ENCODE measurements at regions not wholly inside any gene's neighbourhood (a gene's known extent, or its start where the extent isn't known, plus 50 kb on each side); places are given as distances from the start of the nearest gene placed in this dataset.
"Not testable (repeated sequence)": the region's sequence is repeated elsewhere in the genome, so short reads cannot be mapped to it uniquely, and the experiment has no call there.

- H3K4me3 ChIP-seq (ENCODE audit: low read length) = no peak overlapping the region
- no peak for DNase-seq (ENCODE audit: low read depth)
- no peak for TF ChIP-seq CTCF (conservative IDR thresholded peaks at IDR 0.05; ENCODE audit: low read length)
Observed at GRCh38 chr5:154653418-154653763, 101.8 kb upstream of the LARP1 start.

DNA sequence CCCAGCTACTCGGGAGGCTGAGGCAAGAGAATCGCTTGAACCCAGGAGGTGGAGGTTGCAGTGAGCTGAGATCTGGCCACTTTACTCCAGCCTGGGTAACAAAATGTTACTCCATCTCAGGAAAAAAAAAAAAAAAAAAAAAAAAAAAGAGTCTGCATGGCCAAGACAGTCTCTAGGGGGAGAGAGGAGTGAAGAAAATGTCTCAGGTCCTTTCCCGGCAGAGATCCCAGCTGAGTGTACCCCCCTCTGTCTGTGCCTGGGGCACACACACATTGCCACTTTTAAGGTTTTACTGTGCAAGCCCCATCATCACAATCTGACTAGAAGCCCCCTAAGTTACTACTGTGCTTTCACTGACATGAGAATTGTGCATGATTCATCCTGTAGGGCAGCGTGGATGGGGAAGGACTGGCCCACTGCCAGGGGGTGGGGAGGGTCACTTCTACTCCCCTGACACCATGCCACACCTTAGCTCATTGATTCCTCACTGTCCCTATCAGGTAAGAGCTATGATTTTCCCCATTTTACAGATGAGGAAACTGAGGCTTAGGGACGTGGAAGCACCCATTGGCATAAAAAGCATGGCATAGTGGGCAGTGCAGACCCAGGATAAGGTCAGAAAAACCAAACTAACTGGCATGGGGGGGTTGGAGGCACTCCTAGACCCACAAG lies 102.3 kb upstream of the LARP1 start:
- H3K4me3 ChIP-seq (ENCODE audit: low read length) = no peak overlapping the region
- DNase-seq (ENCODE audit: low read depth) = peak; percentile 20
- TF ChIP-seq CTCF (conservative IDR thresholded peaks at IDR 0.05; ENCODE audit: low read length) = peak; percentile 18

DNA sequence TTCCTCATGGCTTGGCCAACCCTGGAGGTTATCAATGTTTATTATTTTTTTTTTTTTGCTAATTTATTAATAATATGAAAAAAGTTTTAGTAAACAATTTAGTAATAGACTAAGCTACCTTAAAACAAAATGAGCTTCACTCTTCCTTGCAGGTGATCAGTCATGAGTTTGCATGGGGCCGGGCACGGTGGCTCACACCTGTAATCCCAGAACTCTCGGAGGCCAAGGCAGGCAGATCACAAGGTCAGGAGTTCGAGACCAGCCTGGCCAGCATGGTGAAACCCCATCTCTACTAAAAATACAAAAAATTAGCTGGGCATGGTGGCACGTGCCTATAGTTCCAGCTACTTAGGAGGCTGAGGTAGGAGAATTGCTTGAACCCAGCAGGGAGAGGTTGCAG lies 103.4 kb upstream of the LARP1 start:
- H3K4me3 ChIP-seq (ENCODE audit: low read length); DNase-seq (ENCODE audit: low read depth): not testable (repeated sequence)

DNA sequence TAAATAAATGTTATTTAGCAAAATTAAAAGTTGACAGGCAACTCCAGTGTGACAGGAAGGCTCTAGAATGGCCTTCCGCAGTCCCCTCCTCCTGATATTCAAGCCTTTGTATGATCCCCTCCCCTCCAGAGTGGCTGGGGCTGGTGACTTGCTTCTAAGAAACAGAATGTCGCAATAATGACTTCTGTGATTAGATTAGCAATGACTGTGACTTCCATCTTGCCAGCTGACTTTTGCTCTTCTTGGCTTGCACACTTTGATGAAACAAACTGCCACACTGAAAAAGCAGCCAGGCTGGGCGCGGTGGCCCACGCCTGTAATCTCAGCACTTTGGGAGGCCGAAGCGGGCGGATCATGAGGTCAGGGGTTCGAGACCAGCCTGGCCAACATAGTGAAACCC lies 106.5 kb upstream of the LARP1 start:
- no peak for TF ChIP-seq CTCF (conservative IDR thresholded peaks at IDR 0.05; ENCODE audit: low read length)
- DNase-seq (ENCODE audit: low read depth) = no peak
- no peak overlapping the region for H3K4me3 ChIP-seq (ENCODE audit: low read length)

DNA sequence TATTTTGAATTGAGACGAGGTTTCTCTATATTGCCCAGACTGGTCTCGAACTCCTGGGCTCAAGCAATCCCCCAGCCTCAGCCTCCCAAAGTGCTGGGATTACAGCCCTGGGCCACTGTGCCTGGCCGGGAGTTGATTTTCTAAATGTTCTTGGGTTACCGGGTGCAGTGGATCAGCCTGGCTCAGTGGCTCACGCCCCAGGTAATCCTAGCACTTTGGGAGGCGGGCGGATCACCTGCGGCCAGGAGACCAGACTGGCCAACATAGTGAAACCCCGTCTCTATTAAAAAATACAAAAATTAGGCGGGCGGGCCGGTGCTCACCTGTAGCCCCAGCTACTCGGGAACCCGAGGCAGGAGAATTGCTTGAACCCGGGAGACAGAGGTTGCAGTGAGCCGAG lies 106.9 kb upstream of the LARP1 start:
- H3K4me3 ChIP-seq (ENCODE audit: low read length) = no peak overlapping the region
- TF ChIP-seq CTCF (conservative IDR thresholded peaks at IDR 0.05; ENCODE audit: low read length) = no peak
- no peak for DNase-seq (ENCODE audit: low read depth)

DNA sequence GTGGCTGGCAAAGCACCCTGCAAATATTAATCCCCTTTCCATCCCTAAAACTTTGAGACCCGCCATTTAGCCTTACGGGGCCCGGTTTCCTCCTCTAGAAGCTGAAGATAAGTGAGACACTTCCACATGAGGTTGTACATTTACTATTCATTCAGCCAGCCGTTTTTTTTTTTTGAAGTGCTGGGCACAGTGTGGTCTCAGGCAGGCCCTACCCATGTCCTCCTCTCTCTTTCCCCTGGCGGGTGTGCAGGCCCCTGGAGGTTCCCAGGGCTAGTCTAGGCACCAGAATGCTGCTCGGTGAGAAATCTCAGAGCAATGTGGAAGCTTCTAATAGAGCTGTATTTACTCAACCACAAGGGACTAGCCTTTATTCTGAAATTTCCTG lies 107.4 kb upstream of the LARP1 start:
- no peak for DNase-seq (ENCODE audit: low read depth)
- no peak overlapping the region for H3K4me3 ChIP-seq (ENCODE audit: low read length)
- TF ChIP-seq CTCF (conservative IDR thresholded peaks at IDR 0.05; ENCODE audit: low read length) = no peak

DNA sequence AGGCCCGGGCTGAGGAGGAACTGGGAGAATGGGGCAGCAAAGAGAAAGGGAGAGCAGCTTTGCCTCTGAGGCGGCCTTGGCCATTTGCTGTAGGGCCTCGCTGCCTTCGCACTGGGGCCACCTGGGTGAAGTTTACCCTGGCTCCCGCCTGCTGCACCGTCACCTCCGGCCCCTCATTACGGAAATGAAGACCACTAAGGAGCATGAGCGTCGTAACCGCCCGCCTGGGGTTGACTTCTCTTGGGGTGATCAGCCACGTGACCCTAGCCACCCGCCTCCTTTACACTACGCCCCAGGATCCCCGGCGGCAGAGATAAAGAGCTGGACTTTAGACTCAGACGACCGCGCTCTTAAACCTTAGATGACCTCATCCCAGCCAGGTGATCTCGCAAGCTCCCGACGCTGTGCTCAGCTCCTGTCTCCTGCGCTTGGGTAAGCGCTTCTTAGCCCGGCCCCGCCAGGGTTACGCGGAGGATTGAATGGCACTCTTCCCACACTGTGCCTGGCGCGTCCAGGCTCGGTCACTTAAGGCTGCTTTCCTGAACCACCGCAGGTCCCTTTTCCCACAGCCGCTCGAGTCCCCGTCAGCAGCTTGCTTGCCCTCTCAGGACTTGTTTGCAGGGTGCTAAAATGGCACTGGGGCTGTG lies 107.9 kb upstream of the LARP1 start:
- peak overlapping the region; percentile 39 for H3K4me3 ChIP-seq (ENCODE audit: low read length)
- TF ChIP-seq CTCF (conservative IDR thresholded peaks at IDR 0.05; ENCODE audit: low read length) = no peak
- peak; percentile 14 for DNase-seq (ENCODE audit: low read depth)
